Right lobe of liver (tissue), 4 donors: ENCODE measurements at regions not wholly inside any gene's neighbourhood (a gene's known extent, or its start where the extent isn't known, plus 50 kb on each side); places are given as distances from the start of the nearest gene placed in this dataset.
"Not testable (repeated sequence)": the region's sequence is repeated elsewhere in the genome, so short reads cannot be mapped to it uniquely, and the experiment has no call there.

Source experiments
- CTCF ChIP-seq, 4 donors: fragments of 200-600 bp in 3 of 4; fragments of 450-650 bp in 1 of 4; IDR thresholded peaks; one replicate each; pipeline versions ENCODE4 v1.5.1 to v1.8.0; 2016 to 2022; ENCODE audit warnings: antibody characterized with exemption in 4 of 4, mild to moderate bottlenecking in 2 of 4
- POLR2A ChIP-seq: fragments of 450-650 bp; IDR thresholded peaks from one replicate; pipeline ENCODE4 v1.6.1; 2017; ENCODE audit warnings: antibody characterized with exemption, mild to moderate bottlenecking
- donor health status: DM: no; HTN: no; CAD: no.
- donor health status: DM: no; HTN: no; CAD: no.
- donor health status: DM: no; HTN: yes; CAD: no.

DNA sequence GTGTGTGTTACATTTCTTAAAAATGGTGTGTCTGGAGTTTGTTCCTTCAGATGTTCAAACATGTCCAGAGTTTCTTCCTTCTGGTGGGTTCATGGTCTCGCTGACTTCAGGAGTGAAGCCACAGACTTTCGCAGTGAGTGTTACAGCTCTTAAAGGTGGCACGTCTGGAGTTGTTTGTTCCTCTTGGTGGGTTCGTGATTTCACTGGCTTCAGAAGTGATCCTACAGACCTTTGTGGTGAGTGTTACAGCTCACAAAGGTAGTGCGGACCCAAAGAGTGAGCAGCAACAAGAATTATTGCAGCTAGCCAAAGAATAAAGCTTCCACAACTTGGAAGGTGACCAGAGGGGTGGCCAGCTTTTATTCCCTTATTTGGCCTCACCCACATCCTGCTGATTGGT lies 183.7 kb downstream of the COPRS start:
- TF ChIP-seq CTCF (IDR thresholded peaks at IDR 0.05); POLR2A: not testable (repeated sequence)
